HCT116 (cell line): ENCODE measurements at regions not wholly inside any gene's neighbourhood (a gene's known extent, or its start where the extent isn't known, plus 50 kb on each side); places are given as distances from the start of the nearest gene placed in this dataset.

Experiments used
- ATAC-seq: fragments of 200-7000 bp; cut with Tn5 transposase; 2 replicates; pipeline ENCODE4 v1.9.1; 2020; ENCODE audit warnings: mild to moderate bottlenecking, moderate library complexity
- BruUV-seq: library from RNA; stranded (reverse); fragments of 400-500 nt; replicated peaks from 2 replicates; lab custom pipeline; 2021; lab: Mats Ljungman, UMichigan
- CTCF ChIA-PET: fragments of 300-600 bp; sonication (Branson Sonifier 250); formaldehyde crosslinking; loops from one replicate; lab custom pipeline; 2021; ENCODE audit warnings: antibody characterized with exemption; lab: Charles Lee
- POLR2A ChIA-PET: fragments of 300-600, 350-600 bp; sonication (Branson Sonifier 250); formaldehyde crosslinking; loops from one replicate; lab custom pipeline; 2021; ENCODE audit warnings: antibody characterized with exemption; lab: Charles Lee
- RAD21 ChIA-PET, 2 experiments: fragments of 300-600 bp; sonication (Branson Sonifier 250); formaldehyde crosslinking; loops; one replicate each; lab custom pipeline; 2023; ENCODE audit warnings: low total read pairs in 2 of 2; ENCODE audit not compliant: uncharacterized antibody in 2 of 2, unreplicated experiment in 2 of 2, low non-redundant PET in 1 of 2; lab: Charles Lee
- DNase-seq: peaks from one replicate; pipeline ENCODE4 v3.0.0-alpha.2; 2010; ENCODE audit warnings: low read depth, low spot score
- H2AFZ ChIP-seq: fragments of 200-600 bp; shearing (Covaris generic), sonication (generic); 2 replicates; pipeline ENCODE4 v1.6.1; 2017; ENCODE audit warnings: low read depth, mixed run types, mixed read lengths, antibody characterized with exemption, low read length; ENCODE audit not compliant: poor library complexity, severe bottlenecking
- H3K27ac ChIP-seq: 2 replicates; pipeline ENCODE4 v1.5.1; 2012; ENCODE audit warnings: low read depth, low read length
- H3K27me3 ChIP-seq: fragments of 200-600 bp; sonication (generic); 2 replicates; pipeline ENCODE4 v1.6.1; 2016; ENCODE audit warnings: mixed run types, low read length, mixed read lengths; ENCODE audit not compliant: insufficient read depth
- H3K36me3 ChIP-seq, 2 experiments: fragments of 200-500 bp in 1 of 2; fragments of 200-600 bp in 1 of 2; sonication (Bioruptor generic) in 1 of 2; sonication (generic) in 1 of 2; 2 replicates each; pipeline versions ENCODE4 v1.5.1 to v1.6.1; 2014 to 2016; ENCODE audit warnings: low read length in 2 of 2, inconsistent platforms in 1 of 2, mixed read lengths in 1 of 2, mixed run types in 1 of 2; ENCODE audit not compliant: insufficient read depth in 2 of 2, control insufficient read depth in 1 of 2
- H3K4me1 ChIP-seq, 2 experiments: fragments of 200-600 bp in 1 of 2; sonication (generic) in 1 of 2; 2 replicates each; pipeline versions ENCODE4 v1.5.1 to v1.6.1; 2012 to 2017; ENCODE audit warnings: low read length in 2 of 2, inconsistent platforms in 1 of 2, mild to moderate bottlenecking in 1 of 2, mixed read lengths in 1 of 2, mixed run types in 1 of 2, moderate library complexity in 1 of 2; ENCODE audit not compliant: insufficient read depth in 2 of 2, control insufficient read depth in 1 of 2
- H3K4me2 ChIP-seq: fragments of 200-600 bp; sonication (generic); 2 replicates; pipeline ENCODE4 v1.6.1; 2017; ENCODE audit warnings: mixed run types, low read length, mixed read lengths
- H3K4me3 ChIP-seq, 2 experiments: fragments of 200-600 bp in 1 of 2; sonication (generic) in 1 of 2; replicated peaks in 1 of 2; 2 replicates each; pipeline ENCODE4 v1.5.1; 2011 to 2016; ENCODE audit warnings: low read length in 2 of 2, control low read depth in 1 of 2, low read depth in 1 of 2, mild to moderate bottlenecking in 1 of 2, mixed read lengths in 1 of 2, mixed run types in 1 of 2
- H3K79me2 ChIP-seq: fragments of 200-600 bp; sonication (generic); 2 replicates; pipeline ENCODE4 v1.6.1; 2017; ENCODE audit warnings: mild to moderate bottlenecking, mixed run types, low read length, moderate library complexity, mixed read lengths; ENCODE audit not compliant: insufficient read depth
- H3K9ac ChIP-seq: fragments of 200-600 bp; sonication (generic); 2 replicates; pipeline ENCODE4 v1.6.1; 2016; ENCODE audit warnings: low read length, mixed read lengths
- H3K9me2 ChIP-seq: fragments of 200-600 bp; sonication (generic), shearing (Covaris generic); 2 replicates; pipeline ENCODE4 v1.6.1; 2017; ENCODE audit warnings: mixed run types, mild to moderate bottlenecking, moderate library complexity; ENCODE audit not compliant: insufficient read depth
- H3K9me3 ChIP-seq, 2 experiments: fragments of 200-500 bp in 1 of 2; fragments of 200-600 bp in 1 of 2; sonication (Bioruptor generic) in 1 of 2; sonication (generic) in 1 of 2; 2 replicates each; pipeline ENCODE4 v1.6.1; 2014 to 2017; ENCODE audit warnings: low read length in 2 of 2, mixed read lengths in 2 of 2, inconsistent platforms in 1 of 2, low read depth in 1 of 2, mild to moderate bottlenecking in 1 of 2, mixed run types in 1 of 2, moderate library complexity in 1 of 2; ENCODE audit not compliant: control insufficient read depth in 1 of 2, insufficient read depth in 1 of 2
- H4K20me1 ChIP-seq: fragments of 200-600 bp; sonication (generic), shearing (Covaris generic); 2 replicates; pipeline ENCODE4 v1.6.1; 2017; ENCODE audit warnings: mixed run types, mild to moderate bottlenecking, moderate library complexity; ENCODE audit not compliant: insufficient read depth
- CEBPB ChIP-seq: IDR thresholded peaks from 2 replicates; pipeline ENCODE4 v1.6.1; 2012; ENCODE audit warnings: low read depth
- ELF1 ChIP-seq: IDR thresholded peaks from 2 replicates; pipeline ENCODE4 v1.6.1; 2012; ENCODE audit warnings: low read depth, borderline replicate concordance
- EZH2 ChIP-seq: fragments of 200-600 bp; sonication (generic); IDR thresholded peaks from 2 replicates; pipeline ENCODE4 v1.6.1; 2017; ENCODE audit warnings: antibody characterized with exemption, mixed run types
- FOSL1 ChIP-seq: IDR thresholded peaks from 2 replicates; pipeline ENCODE4 v1.6.1; 2012; ENCODE audit warnings: low read depth
- JUND ChIP-seq: IDR thresholded peaks from 2 replicates; pipeline ENCODE4 v1.6.1; 2012
- POLR2A ChIP-seq: IDR thresholded peaks from 2 replicates; pipeline ENCODE4 v1.7.0; 2011; ENCODE audit warnings: borderline replicate concordance; ENCODE audit not compliant: insufficient read depth, insufficient read length; ENCODE audit errors: extremely low read depth
- POLR2AphosphoS5 ChIP-seq: IDR thresholded peaks from 2 replicates; pipeline ENCODE4 v1.6.1; 2011; ENCODE audit warnings: mild to moderate bottlenecking, low read depth, low read length, moderate library complexity
- RAD21 ChIP-seq: IDR thresholded peaks from 2 replicates; pipeline ENCODE4 v1.6.1; 2012; ENCODE audit warnings: low read depth, mild to moderate bottlenecking
- SP1 ChIP-seq: IDR thresholded peaks from 2 replicates; pipeline ENCODE4 v1.6.1; 2012; ENCODE audit warnings: low read depth
- TCF7L2 ChIP-seq: IDR thresholded peaks from 2 replicates; pipeline ENCODE4 v1.7.0; 2011; ENCODE audit warnings: borderline replicate concordance, inconsistent platforms; ENCODE audit not compliant: insufficient read depth, insufficient read length; ENCODE audit errors: extremely low read depth
- ZFX ChIP-seq: fragments of 450-650 bp; IDR thresholded peaks from 2 replicates; pipeline ENCODE4 v1.6.1; 2017
- ZNF274 ChIP-seq: fragments of 200-500 bp; sonication (Bioruptor generic); IDR thresholded peaks from 2 replicates; pipeline ENCODE4 v1.6.1; 2014; ENCODE audit warnings: mild to moderate bottlenecking, low read depth, low read length, inconsistent platforms
- intact Hi-C: fragments of 100-400 bp; cut with micrococcal nuclease; formaldehyde crosslinking; loops from 2 replicates; pipeline ENCODE4 v1.10.0; 2022
- TF ChIP-seq, protein P1 (sequence below): IDR thresholded peaks from 2 replicates; pipeline ENCODE4 v1.6.1; 2011; ENCODE audit warnings: mild to moderate bottlenecking, low read length, moderate library complexity; ENCODE audit not compliant: insufficient replicate concordance; ENCODE audit errors: extremely low read depth
- TF ChIP-seq, protein P2 (sequence below), 3 experiments: fragments of 200-600 bp in 1 of 3; sonication (generic) in 1 of 3; IDR thresholded peaks in 2 of 3; conservative IDR thresholded peaks in 1 of 3; 2 replicates each; pipeline ENCODE4 v1.5.1; 2012 to 2017; ENCODE audit warnings: low read depth in 2 of 3, low read length in 2 of 3, antibody characterized with exemption in 1 of 3, borderline replicate concordance in 1 of 3, control low read depth in 1 of 3, mild to moderate bottlenecking in 1 of 3, mixed read lengths in 1 of 3, mixed run types in 1 of 3, moderate library complexity in 1 of 3; ENCODE audit not compliant: insufficient read depth in 1 of 3
- TF ChIP-seq, protein P3 (sequence below): IDR thresholded peaks from 2 replicates; pipeline ENCODE4 v1.6.1; 2012
- TF ChIP-seq, protein P4 (sequence below): IDR thresholded peaks from 2 replicates; pipeline ENCODE4 v1.6.1; 2012

DNA sequence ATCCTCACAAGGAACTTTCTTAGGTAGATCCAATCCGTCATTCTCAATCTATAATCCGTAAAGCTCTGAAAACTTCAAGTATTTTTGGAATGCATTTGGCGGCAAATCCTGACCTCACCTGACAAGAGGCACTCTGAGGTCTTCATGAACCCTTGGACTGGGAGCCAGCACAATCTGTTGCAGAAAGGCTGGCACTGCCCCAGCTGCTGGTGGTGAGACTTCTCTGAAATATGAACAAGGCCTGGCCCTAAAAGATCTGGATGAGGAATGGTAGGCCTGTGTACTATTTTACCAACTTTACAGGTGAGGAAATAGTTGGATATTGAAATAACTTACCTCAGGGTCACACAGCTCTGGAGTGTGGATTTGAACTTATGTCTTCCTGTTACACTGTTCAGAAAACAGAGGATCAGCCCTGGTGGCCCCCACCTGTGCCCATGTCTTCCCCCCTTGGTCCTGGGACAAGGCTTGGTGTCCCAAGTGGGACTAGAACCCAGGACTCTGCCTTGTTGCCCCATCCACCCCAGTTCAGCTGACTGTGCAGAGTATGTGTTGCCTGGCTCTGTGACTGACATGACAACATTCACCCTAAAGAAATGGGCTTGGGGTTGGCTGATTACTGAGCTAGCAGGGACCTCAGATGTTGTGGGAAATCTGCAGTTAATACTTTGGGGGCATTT lies 471.4 kb downstream of the MN1 start:
- Histone ChIP-seq H3K4me3 (no peak overlapping the region), H3K9me2 (no peaks in the 10 kb centered on the region), H3K27me3 (peaks cover 62% of the 10 kb centered on the region), H3K36me3 (no peaks in the 10 kb centered on the region), H3K4me2 (no peak overlapping the region), H3K9me3 (no peaks in the 10 kb centered on the region), H3K4me1 (no peaks in the 10 kb centered on the region), H3K27ac (no peak overlapping the region), H3K79me2 (no peaks in the 10 kb centered on the region), H4K20me1 (no peaks in the 10 kb centered on the region), H3K9ac (no peak overlapping the region), H2AFZ (no peak overlapping the region)
- DNase-seq (no peak), ATAC-seq (no peak)
- intact Hi-C loops: no loop called here
- no TSS peak for BruUV-seq
- ChIA-PET RAD21 (interaction anchor here in 1 of 2 experiments (1.3 kb wide), 1 partner anchor 298 kb away, joined by 3 read pairs; no protein-coding TSS in a partner anchor), POLR2A (no interaction called here), CTCF (interaction anchor here (1.1 kb wide), 1 partner anchor 574 kb away, joined by 3 read pairs; no protein-coding TSS in a partner anchor)
- TF ChIP-seq EZH2 (no peak), CEBPB (no peak), TCF7L2 (no peak), JUND (no peak), SP1 (no peak), POLR2AphosphoS5 (no peak), ELF1 (no peak), POLR2A (no peak), FOSL1 (no peak), ZFX (no peak), ZNF274 (no peak), RAD21 (no peak)
- TF ChIP-seq, protein P1, sequence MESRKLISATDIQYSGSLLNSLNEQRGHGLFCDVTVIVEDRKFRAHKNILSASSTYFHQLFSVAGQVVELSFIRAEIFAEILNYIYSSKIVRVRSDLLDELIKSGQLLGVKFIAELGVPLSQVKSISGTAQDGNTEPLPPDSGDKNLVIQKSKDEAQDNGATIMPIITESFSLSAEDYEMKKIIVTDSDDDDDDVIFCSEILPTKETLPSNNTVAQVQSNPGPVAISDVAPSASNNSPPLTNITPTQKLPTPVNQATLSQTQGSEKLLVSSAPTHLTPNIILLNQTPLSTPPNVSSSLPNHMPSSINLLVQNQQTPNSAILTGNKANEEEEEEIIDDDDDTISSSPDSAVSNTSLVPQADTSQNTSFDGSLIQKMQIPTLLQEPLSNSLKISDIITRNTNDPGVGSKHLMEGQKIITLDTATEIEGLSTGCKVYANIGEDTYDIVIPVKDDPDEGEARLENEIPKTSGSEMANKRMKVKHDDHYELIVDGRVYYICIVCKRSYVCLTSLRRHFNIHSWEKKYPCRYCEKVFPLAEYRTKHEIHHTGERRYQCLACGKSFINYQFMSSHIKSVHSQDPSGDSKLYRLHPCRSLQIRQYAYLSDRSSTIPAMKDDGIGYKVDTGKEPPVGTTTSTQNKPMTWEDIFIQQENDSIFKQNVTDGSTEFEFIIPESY: no peak
- TF ChIP-seq, protein P2, sequence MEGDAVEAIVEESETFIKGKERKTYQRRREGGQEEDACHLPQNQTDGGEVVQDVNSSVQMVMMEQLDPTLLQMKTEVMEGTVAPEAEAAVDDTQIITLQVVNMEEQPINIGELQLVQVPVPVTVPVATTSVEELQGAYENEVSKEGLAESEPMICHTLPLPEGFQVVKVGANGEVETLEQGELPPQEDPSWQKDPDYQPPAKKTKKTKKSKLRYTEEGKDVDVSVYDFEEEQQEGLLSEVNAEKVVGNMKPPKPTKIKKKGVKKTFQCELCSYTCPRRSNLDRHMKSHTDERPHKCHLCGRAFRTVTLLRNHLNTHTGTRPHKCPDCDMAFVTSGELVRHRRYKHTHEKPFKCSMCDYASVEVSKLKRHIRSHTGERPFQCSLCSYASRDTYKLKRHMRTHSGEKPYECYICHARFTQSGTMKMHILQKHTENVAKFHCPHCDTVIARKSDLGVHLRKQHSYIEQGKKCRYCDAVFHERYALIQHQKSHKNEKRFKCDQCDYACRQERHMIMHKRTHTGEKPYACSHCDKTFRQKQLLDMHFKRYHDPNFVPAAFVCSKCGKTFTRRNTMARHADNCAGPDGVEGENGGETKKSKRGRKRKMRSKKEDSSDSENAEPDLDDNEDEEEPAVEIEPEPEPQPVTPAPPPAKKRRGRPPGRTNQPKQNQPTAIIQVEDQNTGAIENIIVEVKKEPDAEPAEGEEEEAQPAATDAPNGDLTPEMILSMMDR (IDR thresholded peaks at IDR 0.05 in 2 of 3, conservative IDR thresholded peaks at IDR 0.05 in 1 of 3; ENCODE audit: borderline replicate concordance in 1 of 3, insufficient read depth in 1 of 3, low read depth in 2 of 3, low read length in 2 of 3): no peak
- TF ChIP-seq, protein P3, sequence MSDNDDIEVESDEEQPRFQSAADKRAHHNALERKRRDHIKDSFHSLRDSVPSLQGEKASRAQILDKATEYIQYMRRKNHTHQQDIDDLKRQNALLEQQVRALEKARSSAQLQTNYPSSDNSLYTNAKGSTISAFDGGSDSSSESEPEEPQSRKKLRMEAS: no peak
- TF ChIP-seq, protein P4, sequence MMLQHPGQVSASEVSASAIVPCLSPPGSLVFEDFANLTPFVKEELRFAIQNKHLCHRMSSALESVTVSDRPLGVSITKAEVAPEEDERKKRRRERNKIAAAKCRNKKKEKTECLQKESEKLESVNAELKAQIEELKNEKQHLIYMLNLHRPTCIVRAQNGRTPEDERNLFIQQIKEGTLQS: no peak
